Activated CD4-positive, alpha-beta T cell treated with anti-CD3 and anti-CD28 coated beads, Interleukin-2, amount 50 U/mL, for 4 hours (primary cell): ENCODE measurements at regions not wholly inside any gene's neighbourhood (a gene's known extent, or its start where the extent isn't known, plus 50 kb on each side); places are given as distances from the start of the nearest gene placed in this dataset.
"Not testable (repeated sequence)": the region's sequence is repeated elsewhere in the genome, so short reads cannot be mapped to it uniquely, and the experiment has no call there.

ENCODE experiments used
- DNase-seq, 2 experiments: peaks; one replicate each; pipeline ENCODE4 v3.0.0-alpha.2; 2020

GRCh38 chr5:1961952-1962595 is 79.3 kb upstream of the IRX4 start:
- no peak for DNase-seq

GRCh38 chr5:1961304-1961946 is 78.7 kb upstream of the IRX4 start:
- DNase-seq: no peak

GRCh38 chr5:1960595-1961303 is 78.0 kb upstream of the IRX4 start:
- DNase-seq: no peak

- DNase-seq: no peak
Measured at GRCh38 chr5:1959725-1960581, 77.2 kb upstream of the IRX4 start.

- no peak for DNase-seq
Measured at GRCh38 chr5:1959231-1959630, 76.5 kb upstream of the IRX4 start.

- DNase-seq: no peak
Measured at GRCh38 chr5:1958211-1959010, 75.7 kb upstream of the IRX4 start.

GRCh38 chr5:1955586-1955985 is 72.9 kb upstream of the IRX4 start:
- DNase-seq: no peak

- not testable (repeated sequence) for DNase-seq
Measured at GRCh38 chr5:1953710-1954109, 71.0 kb upstream of the IRX4 start.

- DNase-seq: no peak
Measured at GRCh38 chr5:1952444-1953099, 69.8 kb upstream of the IRX4 start.

GRCh38 chr5:1952021-1952420 is 69.3 kb upstream of the IRX4 start:
- no peak for DNase-seq

GRCh38 chr5:1951165-1951816 is 68.6 kb upstream of the IRX4 start:
- no peak for DNase-seq

- no peak for DNase-seq
Measured at GRCh38 chr5:1950708-1951103, 68.0 kb upstream of the IRX4 start.

GRCh38 chr5:1950096-1950707 is 67.5 kb upstream of the IRX4 start:
- no peak for DNase-seq

GRCh38 chr5:1949253-1949652 is 66.5 kb upstream of the IRX4 start:
- DNase-seq: no peak

GRCh38 chr5:1948663-1949191 is 66.0 kb upstream of the IRX4 start:
- DNase-seq: no peak

- DNase-seq: no peak
Measured at GRCh38 chr5:1948111-1948510, 65.4 kb upstream of the IRX4 start.

- no peak for DNase-seq
Measured at GRCh38 chr5:1946776-1947175, 64.1 kb upstream of the IRX4 start.

GRCh38 chr5:1946122-1946677 is 63.5 kb upstream of the IRX4 start:
- no peak for DNase-seq

- no peak for DNase-seq
Measured at GRCh38 chr5:1945606-1946005, 62.9 kb upstream of the IRX4 start.

- no peak for DNase-seq
Measured at GRCh38 chr5:1944408-1944807, 61.7 kb upstream of the IRX4 start.
